K562 (cell line): ENCODE measurements at regions not wholly inside any gene's neighbourhood (a gene's known extent, or its start where the extent isn't known, plus 50 kb on each side); places are given as distances from the start of the nearest gene placed in this dataset.

Source experiments
- ATAC-seq: fragments of 200-7000 bp; cut with Tn5 transposase; 3 replicates; pipeline ENCODE4 v1.9.1; 2020; ENCODE audit warnings: moderate library complexity
- BruUV-seq: library from RNA; stranded (reverse); fragments of 400-500 nt; replicated peaks from 2 replicates; lab custom pipeline; 2021; lab: Mats Ljungman, UMichigan
- CTCF ChIA-PET: fragments of 300-600 bp; formaldehyde crosslinking; extraction: SDS; loops from one replicate; lab custom pipeline; 2021; ENCODE audit warnings: low intra/inter-chr PET ratio; lab: Yijun Ruan, JAX
- POLR2A ChIA-PET: fragments of 300-600, 350-650 bp; sonication (Branson Sonifier 250); formaldehyde crosslinking; extraction: SDS; loops from one replicate; lab custom pipeline; 2021; ENCODE audit warnings: antibody characterized with exemption, inconsistent platforms; lab: Yijun Ruan, JAX
- DNase-seq, 4 experiments: peaks; one replicate each; pipeline versions ENCODE4 v3.0.0 to v3.0.0-alpha.2; 2011 to 2018; ENCODE audit warnings: low spot score in 3 of 4, mixed read lengths in 3 of 4; ENCODE audit errors: extremely low read depth in 1 of 4
- FAIRE-seq: peaks from 2 replicates; lab custom pipeline; 2011; peaks lifted over from hg19 to GRCh38; lab: Jason Lieb, UNC
- H2AFZ ChIP-seq: 2 replicates; pipeline ENCODE4 v1.6.0; 2011; ENCODE audit warnings: low read depth, low read length, control low read depth, inconsistent platforms
- H3K27ac ChIP-seq: fragments of 200-600 bp; 3 replicates; pipeline ENCODE4 v1.8.0; 2011; ENCODE audit warnings: low read depth, mild to moderate bottlenecking, control low read depth, inconsistent platforms, low read length, moderate library complexity, mixed read lengths; ENCODE audit errors: extremely low read depth
- H3K27me3 ChIP-seq, 2 experiments: fragments of 300-600 bp in 1 of 2; 2 replicates in 1 of 2; 3 replicates in 1 of 2; pipeline versions ENCODE4 v1.6.0 to v1.8.0; 2011; ENCODE audit warnings: inconsistent platforms in 2 of 2, low read length in 2 of 2, mild to moderate bottlenecking in 1 of 2, mixed read lengths in 1 of 2, moderate library complexity in 1 of 2; ENCODE audit not compliant: control insufficient read depth in 2 of 2, insufficient read depth in 2 of 2
- H3K36me3 ChIP-seq: fragments of 300-600 bp; 3 replicates; pipeline ENCODE4 v1.8.0; 2011; ENCODE audit warnings: mild to moderate bottlenecking, low read length, inconsistent platforms; ENCODE audit not compliant: control insufficient read depth, insufficient read depth
- H3K4me1 ChIP-seq, 2 experiments: fragments of 200-600 bp in 1 of 2; replicated peaks in 1 of 2; 2 replicates in 1 of 2; 3 replicates in 1 of 2; pipeline versions ENCODE4 v1.5.1 to v1.8.0; 2011; ENCODE audit warnings: inconsistent platforms in 2 of 2, low read length in 2 of 2, mild to moderate bottlenecking in 1 of 2, mixed read lengths in 1 of 2, moderate library complexity in 1 of 2; ENCODE audit not compliant: control insufficient read depth in 2 of 2, insufficient read depth in 2 of 2
- H3K4me2 ChIP-seq: 2 replicates; pipeline ENCODE4 v1.6.1; 2011; ENCODE audit warnings: low read length, control low read depth, inconsistent platforms, mixed read lengths; ENCODE audit not compliant: insufficient read depth
- H3K4me3 ChIP-seq: fragments of 200-600 bp; sonication (generic), shearing (Covaris generic); 2 replicates; pipeline ENCODE4 v1.5.1; 2016; ENCODE audit warnings: control low read depth, inconsistent platforms
- H3K79me2 ChIP-seq: fragments of 200-600 bp; 3 replicates; pipeline ENCODE4 v1.8.0; 2011; ENCODE audit warnings: low read length, inconsistent platforms; ENCODE audit not compliant: control insufficient read depth, insufficient read depth
- H3K9ac ChIP-seq, 2 experiments: 2 replicates each; pipeline versions ENCODE4 v1.6.0 to v1.6.1; 2011; ENCODE audit warnings: low read depth in 2 of 2, low read length in 2 of 2, control low read depth in 1 of 2, inconsistent platforms in 1 of 2, mild to moderate bottlenecking in 1 of 2, mixed read lengths in 1 of 2; ENCODE audit not compliant: insufficient read depth in 1 of 2
- H3K9me1 ChIP-seq: one replicate; pipeline ENCODE4 v1.6.0; 2011; ENCODE audit warnings: inconsistent platforms, mild to moderate bottlenecking, low read length, moderate library complexity; ENCODE audit not compliant: control insufficient read depth, insufficient read depth
- H3K9me3 ChIP-seq: replicated peaks from 2 replicates; pipeline ENCODE4 v1.5.1; 2011; ENCODE audit warnings: low read depth, low read length, inconsistent platforms; ENCODE audit not compliant: control insufficient read depth, insufficient read depth
- H4K20me1 ChIP-seq: replicated peaks from 2 replicates; pipeline ENCODE4 v1.6.1; 2011; ENCODE audit warnings: low read length, inconsistent platforms, mixed read lengths; ENCODE audit not compliant: control insufficient read depth, insufficient read depth
- CEBPG ChIP-seq, 3 experiments: fragments of 200-800 bp in 1 of 3; sonication (Bioruptor generic) in 1 of 3; sonication (generic) in 1 of 3; formaldehyde crosslinking in 1 of 3; IDR thresholded peaks in 2 of 3; conservative IDR thresholded peaks in 1 of 3; 2 replicates each; pipeline versions ENCODE4 v1.6.1 to v1.8.0; 2016 to 2022; ENCODE audit warnings: missing compliant biosample characterization in 2 of 3, missing genetic modification characterization in 2 of 3, mild to moderate bottlenecking in 1 of 3, missing genetic modification reagents in 1 of 3
- HIVEP1 ChIP-seq: fragments of 250-450 bp; sonication (Bioruptor Pico); IDR thresholded peaks from 2 replicates; pipeline ENCODE4 v1.4.0; 2020; ENCODE audit warnings: mild to moderate bottlenecking
- KAT2B ChIP-seq: IDR thresholded peaks from one replicate; pipeline ENCODE4 v1.6.1; 2012; ENCODE audit warnings: low read depth, mild to moderate bottlenecking, control low read depth, inconsistent platforms, low read length, moderate library complexity
- KLF16 ChIP-seq: IDR thresholded peaks from 2 replicates; pipeline ENCODE4 v1.6.1; 2016; ENCODE audit warnings: antibody characterized with exemption
- MAZ ChIP-seq, 2 experiments: fragments of 450-650 bp in 1 of 2; sonication (generic) in 1 of 2; formaldehyde crosslinking; IDR thresholded peaks in 1 of 2; conservative IDR thresholded peaks in 1 of 2; 2 replicates each; pipeline versions ENCODE4 v1.4.0 to v1.5.0; 2020; ENCODE audit warnings: mild to moderate bottlenecking in 1 of 2, missing genetic modification reagents in 1 of 2
- MCM2 ChIP-seq: fragments of 450-650 bp; IDR thresholded peaks from 2 replicates; pipeline ENCODE4 v1.6.1; 2017; ENCODE audit warnings: low read depth, mild to moderate bottlenecking
- NR2F6 ChIP-seq: fragments of 450-650 bp; formaldehyde crosslinking; IDR thresholded peaks from 2 replicates; pipeline ENCODE4 v1.4.0; 2020; ENCODE audit warnings: mild to moderate bottlenecking
- RUNX1 ChIP-seq: sonication (generic); IDR thresholded peaks from 2 replicates; pipeline ENCODE4 v1.6.1; 2016; ENCODE audit warnings: antibody characterized with exemption, low read depth
- ZNF274 ChIP-seq: IDR thresholded peaks from 2 replicates; pipeline ENCODE4 v1.6.1; 2011; ENCODE audit warnings: low read depth, mild to moderate bottlenecking, low read length, moderate library complexity, borderline replicate concordance
- WGBS: fragments of 100-300 bp; shearing (Covaris generic); methylation state at CpG from one replicate; pipeline ENCODE4 v1.1.6; 2016; ENCODE audit warnings: low coverage, mixed read lengths; ENCODE audit not compliant: insufficient coverage; ENCODE audit errors: missing lambda C conversion rate; 5-methylcytosine and 5-hydroxymethylcytosine counted together
- in situ Hi-C: fragments of 300-500 bp; cut with MboI; formaldehyde crosslinking; loops from 4 replicates; pipeline ENCODE4 v1.15.0; 2018; ENCODE audit warnings: inconsistent platforms, mixed read lengths
- intact Hi-C: fragments of 100-400 bp; cut with micrococcal nuclease; formaldehyde crosslinking; loops from 2 replicates; pipeline ENCODE4 v1.14.2; 2022
- TF ChIP-seq, protein P1 (sequence below), 2 experiments: fragments of 450-650 bp; conservative IDR thresholded peaks; 2 replicates each; pipeline ENCODE4 v1.6.1; 2017; ENCODE audit warnings: mild to moderate bottlenecking in 2 of 2, moderate library complexity in 2 of 2
- TF ChIP-seq, protein P2 (sequence below): fragments of 250-450 bp; sonication (Bioruptor Pico); IDR thresholded peaks from 2 replicates; pipeline ENCODE4 v1.4.0; 2020; ENCODE audit warnings: mild to moderate bottlenecking, moderate library complexity, borderline replicate concordance
- TF ChIP-seq, protein P3 (sequence below): fragments of 450-650 bp; formaldehyde crosslinking; IDR thresholded peaks from 2 replicates; pipeline ENCODE4 v1.4.0; 2020; ENCODE audit warnings: mild to moderate bottlenecking, moderate library complexity

DNA sequence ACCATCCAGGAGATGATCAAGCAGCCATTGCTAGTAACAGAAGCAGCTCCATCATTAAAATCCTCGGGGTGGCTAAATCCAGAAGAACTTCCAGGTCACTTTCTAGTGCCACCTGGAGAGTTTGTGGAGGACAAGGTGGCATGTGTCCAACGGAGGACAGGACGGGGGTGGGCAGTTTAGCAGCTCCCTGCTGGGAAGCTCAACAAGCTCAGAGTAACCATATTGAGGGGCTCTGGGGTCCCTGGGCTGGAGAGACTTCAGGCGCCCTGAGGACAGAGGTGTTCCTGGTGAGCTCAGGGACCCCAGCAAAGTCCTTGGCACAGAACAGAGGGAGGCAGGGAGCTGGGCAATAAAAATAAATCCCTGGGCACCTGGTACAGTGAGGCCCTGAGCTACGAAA lies 140.0 kb upstream of the FHL2 start:
- H3K9me3 ChIP-seq: no peaks in the 10 kb centered on the region
- WGBS: 0% methylated on average over 5 of the region's 5 CpGs
- H3K36me3 ChIP-seq: no peaks in the 10 kb centered on the region
- no peaks in the 10 kb centered on the region for H4K20me1 ChIP-seq
- in situ Hi-C loops (loop anchor here (25.0 kb wide), 1 partner anchor 427 kb away; no protein-coding TSS in a partner anchor), intact Hi-C loops (no loop called here)
- no peak overlapping the region for H3K4me2 ChIP-seq
- no peak overlapping the region for H3K27ac ChIP-seq
- DNase-seq: no peak
- H3K27me3 ChIP-seq: peaks cover 44 to 72% of the 10 kb centered on the region in 2 experiments
- POLR2A ChIA-PET: interaction anchor here (0.6 to 1.1 kb wide), 2 partner anchors 13 to 150 kb away, joined by 3 read pairs; no protein-coding TSS in a partner anchor
- no peaks in the 10 kb centered on the region for H3K79me2 ChIP-seq
- CTCF ChIA-PET: no interaction called here
- no peak for ATAC-seq
- BruUV-seq: no TSS peak
- H3K9me1 ChIP-seq: no peaks in the 10 kb centered on the region
- no peak overlapping the region for H2AFZ ChIP-seq
- no peaks in the 10 kb centered on the region for H3K4me1 ChIP-seq
- no peak for FAIRE-seq
- H3K9ac ChIP-seq: no peak overlapping the region
- H3K4me3 ChIP-seq: no peak overlapping the region
- no peak for TF ChIP-seq KAT2B
- no peak for TF ChIP-seq MCM2
- TF ChIP-seq, protein P1, sequence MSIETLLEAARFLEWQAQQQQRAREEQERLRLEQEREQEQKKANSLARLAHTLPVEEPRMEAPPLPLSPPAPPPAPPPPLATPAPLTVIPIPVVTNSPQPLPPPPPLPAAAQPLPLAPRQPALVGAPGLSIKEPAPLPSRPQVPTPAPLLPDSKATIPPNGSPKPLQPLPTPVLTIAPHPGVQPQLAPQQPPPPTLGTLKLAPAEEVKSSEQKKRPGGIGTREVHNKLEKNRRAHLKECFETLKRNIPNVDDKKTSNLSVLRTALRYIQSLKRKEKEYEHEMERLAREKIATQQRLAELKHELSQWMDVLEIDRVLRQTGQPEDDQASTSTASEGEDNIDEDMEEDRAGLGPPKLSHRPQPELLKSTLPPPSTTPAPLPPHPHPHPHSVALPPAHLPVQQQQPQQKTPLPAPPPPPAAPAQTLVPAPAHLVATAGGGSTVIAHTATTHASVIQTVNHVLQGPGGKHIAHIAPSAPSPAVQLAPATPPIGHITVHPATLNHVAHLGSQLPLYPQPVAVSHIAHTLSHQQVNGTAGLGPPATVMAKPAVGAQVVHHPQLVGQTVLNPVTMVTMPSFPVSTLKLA (conservative IDR thresholded peaks at IDR 0.05): no peak
- TF ChIP-seq, protein P2, sequence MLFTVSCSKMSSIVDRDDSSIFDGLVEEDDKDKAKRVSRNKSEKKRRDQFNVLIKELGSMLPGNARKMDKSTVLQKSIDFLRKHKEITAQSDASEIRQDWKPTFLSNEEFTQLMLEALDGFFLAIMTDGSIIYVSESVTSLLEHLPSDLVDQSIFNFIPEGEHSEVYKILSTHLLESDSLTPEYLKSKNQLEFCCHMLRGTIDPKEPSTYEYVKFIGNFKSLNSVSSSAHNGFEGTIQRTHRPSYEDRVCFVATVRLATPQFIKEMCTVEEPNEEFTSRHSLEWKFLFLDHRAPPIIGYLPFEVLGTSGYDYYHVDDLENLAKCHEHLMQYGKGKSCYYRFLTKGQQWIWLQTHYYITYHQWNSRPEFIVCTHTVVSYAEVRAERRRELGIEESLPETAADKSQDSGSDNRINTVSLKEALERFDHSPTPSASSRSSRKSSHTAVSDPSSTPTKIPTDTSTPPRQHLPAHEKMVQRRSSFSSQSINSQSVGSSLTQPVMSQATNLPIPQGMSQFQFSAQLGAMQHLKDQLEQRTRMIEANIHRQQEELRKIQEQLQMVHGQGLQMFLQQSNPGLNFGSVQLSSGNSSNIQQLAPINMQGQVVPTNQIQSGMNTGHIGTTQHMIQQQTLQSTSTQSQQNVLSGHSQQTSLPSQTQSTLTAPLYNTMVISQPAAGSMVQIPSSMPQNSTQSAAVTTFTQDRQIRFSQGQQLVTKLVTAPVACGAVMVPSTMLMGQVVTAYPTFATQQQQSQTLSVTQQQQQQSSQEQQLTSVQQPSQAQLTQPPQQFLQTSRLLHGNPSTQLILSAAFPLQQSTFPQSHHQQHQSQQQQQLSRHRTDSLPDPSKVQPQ (CRISPR knock-in tag): no peak
- TF ChIP-seq HIVEP1: no peak
- TF ChIP-seq ZNF274: no peak
- no peak for TF ChIP-seq MAZ (CRISPR knock-in tag; conservative IDR thresholded peaks at IDR 0.05 in 1 of 2, IDR thresholded peaks at IDR 0.05 in 1 of 2)
- TF ChIP-seq NR2F6: no peak
- TF ChIP-seq KLF16: no peak
- TF ChIP-seq, protein P3, sequence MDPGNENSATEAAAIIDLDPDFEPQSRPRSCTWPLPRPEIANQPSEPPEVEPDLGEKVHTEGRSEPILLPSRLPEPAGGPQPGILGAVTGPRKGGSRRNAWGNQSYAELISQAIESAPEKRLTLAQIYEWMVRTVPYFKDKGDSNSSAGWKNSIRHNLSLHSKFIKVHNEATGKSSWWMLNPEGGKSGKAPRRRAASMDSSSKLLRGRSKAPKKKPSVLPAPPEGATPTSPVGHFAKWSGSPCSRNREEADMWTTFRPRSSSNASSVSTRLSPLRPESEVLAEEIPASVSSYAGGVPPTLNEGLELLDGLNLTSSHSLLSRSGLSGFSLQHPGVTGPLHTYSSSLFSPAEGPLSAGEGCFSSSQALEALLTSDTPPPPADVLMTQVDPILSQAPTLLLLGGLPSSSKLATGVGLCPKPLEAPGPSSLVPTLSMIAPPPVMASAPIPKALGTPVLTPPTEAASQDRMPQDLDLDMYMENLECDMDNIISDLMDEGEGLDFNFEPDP (CRISPR knock-in tag): no peak
- no peak for TF ChIP-seq CEBPG (CRISPR knock-in tag; IDR thresholded peaks at IDR 0.05)
- TF ChIP-seq CEBPG (tag; conservative IDR thresholded peaks at IDR 0.05 in 1 of 2, IDR thresholded peaks at IDR 0.05 in 1 of 2): no peak
- no peak for TF ChIP-seq RUNX1
